ENCODE measurements at regions not wholly inside any gene's neighbourhood (a gene's known extent, or its start where the extent isn't known, plus 50 kb on each side); places are given as distances from the start of the nearest gene placed in this dataset.

- peaks cover 14% of the 10 kb centered on the region for H3K4me1 Mint-ChIP-seq
- peaks cover 8% of the 10 kb centered on the region for H3K36me3 Mint-ChIP-seq (ENCODE audit: low read depth)
- H3K27me3 Mint-ChIP-seq: no peaks in the 10 kb centered on the region
- POLR2A ChIA-PET: interaction anchor here (1.5 kb wide), 1 partner anchor 17 kb away, joined by 4 read pairs; a partner anchor contains a TSS
- no peak overlapping the region for H3K27ac Mint-ChIP-seq
- CTCF ChIA-PET: interaction anchor here (1.0 kb wide), 1 partner anchor 17 kb away, joined by 3 read pairs; a partner anchor contains a TSS
- no peak overlapping the region for H3K4me3 Mint-ChIP-seq
- no peak for DNase-seq
- H3K9me3 Mint-ChIP-seq: no peaks in the 10 kb centered on the region
Measured at GRCh38 chr6:4004249-4004648, 74.7 kb downstream of the FAM217A start.

GRCh38 chr6:4008324-4009047, 70.5 kb downstream of the FAM217A start:
- POLR2A ChIA-PET: interaction anchor here (0.6 to 5.1 kb wide), 5 partner anchors 10 to 30 kb away, joined by 3 to 58 read pairs (median 4); a partner anchor contains a TSS
- peaks cover 48% of the 10 kb centered on the region for H3K4me1 Mint-ChIP-seq
- CTCF ChIA-PET: interaction anchor here (0.8 to 6.7 kb wide), 12 partner anchors 9 to 266 kb away, joined by 3 to 70 read pairs (median 4); partner anchors contain the start of gene FAM50B
- peaks cover 27% of the 10 kb centered on the region for H3K36me3 Mint-ChIP-seq (ENCODE audit: low read depth)
- H3K27ac Mint-ChIP-seq: peak overlapping the region; percentile 5
- no peaks in the 10 kb centered on the region for H3K27me3 Mint-ChIP-seq
- H3K4me3 Mint-ChIP-seq: no peak overlapping the region
- no peak for DNase-seq
- H3K9me3 Mint-ChIP-seq: no peaks in the 10 kb centered on the region

GRCh38 chr6:4009486-4009885, 69.5 kb downstream of the FAM217A start:
- Mint-ChIP-seq H3K36me3 (ENCODE audit: low read depth) (peaks cover 34% of the 10 kb centered on the region), H3K9me3 (no peaks in the 10 kb centered on the region), H3K27ac (no peak overlapping the region), H3K27me3 (no peaks in the 10 kb centered on the region), H3K4me3 (no peak overlapping the region), H3K4me1 (peaks cover 53% of the 10 kb centered on the region)
- no peak for DNase-seq
- POLR2A ChIA-PET: interaction anchor here (2.0 to 5.1 kb wide), 2 partner anchors 9 to 12 kb away, joined by 13 to 58 read pairs; a partner anchor contains a TSS
- CTCF ChIA-PET: interaction anchor here (0.8 to 6.7 kb wide), 9 partner anchors 8 to 267 kb away, joined by 3 to 70 read pairs (median 5); partner anchors contain the start of gene FAM50B

GRCh38 chr6:4010048-4010447, 68.9 kb downstream of the FAM217A start:
- Mint-ChIP-seq H3K4me3 (no peak overlapping the region), H3K4me1 (peaks cover 57% of the 10 kb centered on the region), H3K27me3 (no peaks in the 10 kb centered on the region), H3K27ac (peak overlapping the region; percentile 67), H3K9me3 (no peaks in the 10 kb centered on the region), H3K36me3 (ENCODE audit: low read depth) (peaks cover 38% of the 10 kb centered on the region)
- CTCF ChIA-PET: interaction anchor here (1.4 to 6.7 kb wide), 7 partner anchors 8 to 161 kb away, joined by 3 to 70 read pairs (median 13); partner anchors contain the start of gene FAM50B
- POLR2A ChIA-PET: interaction anchor here (2.0 to 5.1 kb wide), 2 partner anchors 8 to 11 kb away, joined by 13 to 58 read pairs; a partner anchor contains a TSS
- DNase-seq: no peak

GRCh38 chr6:4010689-4011090, 68.2 kb downstream of the FAM217A start:
- ChIA-PET CTCF (interaction anchor here (1.4 to 6.7 kb wide), 6 partner anchors 12 to 161 kb away, joined by 3 to 70 read pairs (median 10); partner anchors contain the start of gene FAM50B), POLR2A (interaction anchor here (2.0 to 5.1 kb wide), 2 partner anchors 8 to 11 kb away, joined by 13 to 58 read pairs; a partner anchor contains a TSS)
- DNase-seq: peak; percentile 61
- Mint-ChIP-seq H3K27ac (peak overlapping the region; percentile 68), H3K27me3 (no peaks in the 10 kb centered on the region), H3K4me3 (peak overlapping the region; percentile 11), H3K36me3 (ENCODE audit: low read depth) (peaks cover 45% of the 10 kb centered on the region), H3K4me1 (peaks cover 63% of the 10 kb centered on the region), H3K9me3 (no peaks in the 10 kb centered on the region)

- peaks cover 50% of the 10 kb centered on the region for H3K36me3 Mint-ChIP-seq (ENCODE audit: low read depth)
- CTCF ChIA-PET: interaction anchor here (1.2 kb wide), 1 partner anchor 8 kb away, joined by 8 read pairs; a partner anchor contains a TSS
- H3K27ac Mint-ChIP-seq: no peak overlapping the region
- H3K4me3 Mint-ChIP-seq: no peak overlapping the region
- no peaks in the 10 kb centered on the region for H3K9me3 Mint-ChIP-seq
- DNase-seq: no peak
- no peaks in the 10 kb centered on the region for H3K27me3 Mint-ChIP-seq
- H3K4me1 Mint-ChIP-seq: peaks cover 74% of the 10 kb centered on the region
- POLR2A ChIA-PET: interaction anchor here (1.2 to 2.3 kb wide), 2 partner anchors 9 to 1136 kb away, joined by 3 to 14 read pairs; a partner anchor contains a TSS
Measured at GRCh38 chr6:4012826-4013225, 66.1 kb downstream of the FAM217A start.

GRCh38 chr6:4017058-4017739, 61.7 kb downstream of the FAM217A start:
- Mint-ChIP-seq H3K27ac (peak overlapping the region; percentile 97), H3K36me3 (ENCODE audit: low read depth) (peaks cover 58% of the 10 kb centered on the region), H3K4me1 (peaks cover 69% of the 10 kb centered on the region), H3K9me3 (no peaks in the 10 kb centered on the region), H3K4me3 (peak overlapping the region; percentile 90), H3K27me3 (no peaks in the 10 kb centered on the region)
- ChIA-PET POLR2A (interaction anchor here (1.1 to 4.9 kb wide), 9 partner anchors 8 to 274 kb away, joined by 3 to 49 read pairs (median 5); partner anchors contain the start of genes ECI2 and FAM50B), CTCF (interaction anchor here (0.6 to 2.2 kb wide), 8 partner anchors 9 to 193 kb away, joined by 3 to 13 read pairs (median 4); partner anchors contain the start of gene FAM50B)
- DNase-seq: no peak

- Mint-ChIP-seq H3K27ac (peak overlapping the region; percentile 97), H3K9me3 (no peaks in the 10 kb centered on the region), H3K4me3 (peak overlapping the region; percentile 90), H3K27me3 (no peaks in the 10 kb centered on the region), H3K36me3 (ENCODE audit: low read depth) (peaks cover 57% of the 10 kb centered on the region), H3K4me1 (peaks cover 68% of the 10 kb centered on the region)
- ChIA-PET CTCF (interaction anchor here (0.7 to 2.2 kb wide), 12 partner anchors 9 to 192 kb away, joined by 3 to 13 read pairs (median 4); partner anchors contain the start of gene FAM50B), POLR2A (interaction anchor here (0.9 to 4.9 kb wide), 15 partner anchors 8 to 275 kb away, joined by 3 to 49 read pairs (median 4); partner anchors contain the start of genes ECI2 and FAM50B)
- DNase-seq: no peak
Measured at GRCh38 chr6:4017834-4018170, 61.1 kb downstream of the FAM217A start.

- ChIA-PET CTCF (interaction anchor here (0.7 to 2.2 kb wide), 13 partner anchors 10 to 192 kb away, joined by 3 to 13 read pairs (median 4); partner anchors contain the start of gene FAM50B), POLR2A (interaction anchor here (0.9 to 4.9 kb wide), 17 partner anchors 9 to 755 kb away, joined by 3 to 49 read pairs (median 4); partner anchors contain the start of genes ECI2 and FAM50B)
- DNase-seq: peak; percentile 96
- no peaks in the 10 kb centered on the region for H3K9me3 Mint-ChIP-seq
- H3K27me3 Mint-ChIP-seq: no peaks in the 10 kb centered on the region
- H3K36me3 Mint-ChIP-seq (ENCODE audit: low read depth): peaks cover 56% of the 10 kb centered on the region
- H3K4me3 Mint-ChIP-seq: peak overlapping the region; percentile 90
- H3K27ac Mint-ChIP-seq: peak overlapping the region; percentile 97
- peaks cover 68% of the 10 kb centered on the region for H3K4me1 Mint-ChIP-seq
Measured at GRCh38 chr6:4018171-4018923, 60.6 kb downstream of the FAM217A start.
